H9 (cell line): ENCODE measurements at regions not wholly inside any gene's neighbourhood (a gene's known extent, or its start where the extent isn't known, plus 50 kb on each side); places are given as distances from the start of the nearest gene placed in this dataset.

Source experiments
- DNase-seq: peaks from one replicate; pipeline ENCODE4 v3.0.0-alpha.2; 2017
- H2AFZ ChIP-seq: one replicate; pipeline ENCODE4 v1.6.1; 2013; ENCODE audit warnings: mild to moderate bottlenecking, low read length, control low read depth, moderate library complexity
- H2AK5ac ChIP-seq: 2 replicates; pipeline ENCODE4 v1.6.1; 2013; ENCODE audit warnings: low read length, control low read depth, mixed read lengths; ENCODE audit not compliant: insufficient read length
- H2BK120ac ChIP-seq: one replicate; pipeline ENCODE4 v1.6.1; 2013; ENCODE audit warnings: low read depth, mild to moderate bottlenecking, low read length, control low read depth, inconsistent platforms; ENCODE audit not compliant: poor library complexity, severe bottlenecking
- H2BK12ac ChIP-seq: 2 replicates; pipeline ENCODE4 v1.6.1; 2013; ENCODE audit warnings: low read length, control low read depth, mixed read lengths, low read depth; ENCODE audit not compliant: insufficient read length
- H2BK15ac ChIP-seq: 2 replicates; pipeline ENCODE4 v1.6.1; 2013; ENCODE audit warnings: low read depth, low read length, control low read depth
- H2BK20ac ChIP-seq: one replicate; pipeline ENCODE4 v1.6.1; 2013; ENCODE audit warnings: low read depth, mild to moderate bottlenecking, low read length, control low read depth, inconsistent platforms; ENCODE audit not compliant: poor library complexity, severe bottlenecking
- H2BK5ac ChIP-seq: 2 replicates; pipeline ENCODE4 v1.6.1; 2013; ENCODE audit warnings: low read length, control low read depth, mixed read lengths; ENCODE audit not compliant: insufficient read length
- H3K14ac ChIP-seq: 2 replicates; pipeline ENCODE4 v1.6.1; 2013; ENCODE audit warnings: low read length, control low read depth; ENCODE audit not compliant: insufficient read depth
- H3K18ac ChIP-seq: 2 replicates; pipeline ENCODE4 v1.6.1; 2013; ENCODE audit warnings: low read depth, mild to moderate bottlenecking, mixed read lengths, low read length, control low read depth; ENCODE audit not compliant: insufficient read length
- H3K23ac ChIP-seq: 2 replicates; pipeline ENCODE4 v1.6.1; 2013; ENCODE audit warnings: low read length, control low read depth, mixed read lengths, low read depth; ENCODE audit not compliant: insufficient read length
- H3K23me2 ChIP-seq: 2 replicates; pipeline ENCODE4 v1.6.1; 2013; ENCODE audit warnings: low read depth, mild to moderate bottlenecking, mixed read lengths, low read length, control low read depth; ENCODE audit not compliant: insufficient read length, poor library complexity, severe bottlenecking
- H3K27ac ChIP-seq: 2 replicates; pipeline ENCODE4 v1.5.1; 2013; ENCODE audit warnings: low read length, control low read depth, mixed read lengths, low read depth; ENCODE audit not compliant: insufficient read length
- H3K27me3 ChIP-seq: 2 replicates; pipeline ENCODE4 v1.6.1; 2013; ENCODE audit warnings: low read length, control low read depth, inconsistent platforms; ENCODE audit not compliant: insufficient read depth
- H3K4ac ChIP-seq: 2 replicates; pipeline ENCODE4 v1.6.1; 2013; ENCODE audit warnings: low read depth, mild to moderate bottlenecking, control low read depth, inconsistent platforms, low read length, moderate library complexity
- H3K4me1 ChIP-seq: 2 replicates; pipeline ENCODE4 v1.6.1; 2013; ENCODE audit warnings: low read length, control low read depth, inconsistent platforms; ENCODE audit not compliant: insufficient read depth
- H3K4me2 ChIP-seq: 2 replicates; pipeline ENCODE4 v1.6.1; 2013; ENCODE audit warnings: low read length, control low read depth, mixed read lengths; ENCODE audit not compliant: insufficient read length, insufficient read depth
- H3K56ac ChIP-seq: 2 replicates; pipeline ENCODE4 v1.6.1; 2013; ENCODE audit warnings: low read depth, mild to moderate bottlenecking, mixed read lengths, low read length, control low read depth; ENCODE audit not compliant: insufficient read length
- H3K79me1 ChIP-seq: 2 replicates; pipeline ENCODE4 v1.6.1; 2013; ENCODE audit warnings: low read depth, mild to moderate bottlenecking, moderate library complexity, low read length, control low read depth, inconsistent platforms; ENCODE audit not compliant: insufficient read depth, poor library complexity, severe bottlenecking
- H3K79me2 ChIP-seq: 2 replicates; pipeline ENCODE4 v1.6.1; 2013; ENCODE audit warnings: low read length, control low read depth, inconsistent platforms; ENCODE audit not compliant: insufficient read depth
- H3K9ac ChIP-seq: 2 replicates; pipeline ENCODE4 v1.6.1; 2013; ENCODE audit warnings: low read length, control low read depth, mixed read lengths; ENCODE audit not compliant: insufficient read length; ENCODE audit errors: extremely low read depth
- H3K9me3 ChIP-seq: one replicate; pipeline ENCODE4 v1.6.1; 2013; ENCODE audit warnings: low read depth, low read length, inconsistent platforms; ENCODE audit not compliant: control insufficient read depth
- H3T11ph ChIP-seq: one replicate; pipeline ENCODE4 v1.6.1; 2013; ENCODE audit warnings: mild to moderate bottlenecking, low read length, control low read depth, inconsistent platforms
- H4K20me1 ChIP-seq: one replicate; pipeline ENCODE4 v1.6.1; 2013; ENCODE audit not compliant: control insufficient read depth, insufficient read length, insufficient read depth
- H4K5ac ChIP-seq: 2 replicates; pipeline ENCODE4 v1.6.1; 2013; ENCODE audit warnings: low read depth, mild to moderate bottlenecking, mixed read lengths, low read length, control low read depth; ENCODE audit not compliant: insufficient read length
- H4K8ac ChIP-seq: replicated peaks from 2 replicates; pipeline ENCODE4 v1.6.1; 2013; ENCODE audit warnings: low read length, control low read depth, mixed read lengths, low read depth; ENCODE audit not compliant: insufficient read length
- H4K91ac ChIP-seq: 2 replicates; pipeline ENCODE4 v1.6.1; 2013; ENCODE audit warnings: low read depth, mild to moderate bottlenecking, moderate library complexity, mixed read lengths, low read length, control low read depth; ENCODE audit not compliant: insufficient read length
- H3K27ac Mint-ChIP-seq, 3 experiments: 2 replicates in 2 of 3; 3 replicates in 1 of 3; pipeline ENCODE4 v1.8.0; 2020 to 2021; ENCODE audit warnings: mixed read lengths in 3 of 3, mild to moderate bottlenecking in 1 of 3, moderate library complexity in 1 of 3
- H3K27me3 Mint-ChIP-seq: 2 replicates; pipeline ENCODE4 v1.8.0; 2021; ENCODE audit warnings: low read depth, mild to moderate bottlenecking, moderate library complexity, mixed read lengths
- H3K36me3 Mint-ChIP-seq, 3 experiments: 2 replicates in 2 of 3; 3 replicates in 1 of 3; pipeline ENCODE4 v1.8.0; 2020 to 2021; ENCODE audit warnings: low read depth in 3 of 3, mixed read lengths in 3 of 3; ENCODE audit not compliant: insufficient read depth in 1 of 3
- H3K4me1 Mint-ChIP-seq, 2 experiments: 2 replicates each; pipeline ENCODE4 v1.8.0; 2020; ENCODE audit warnings: mixed read lengths in 2 of 2
- H3K4me3 Mint-ChIP-seq, 2 experiments: 2 replicates in 1 of 2; 3 replicates in 1 of 2; pipeline ENCODE4 v1.8.0; 2020 to 2021; ENCODE audit warnings: mild to moderate bottlenecking in 2 of 2, mixed read lengths in 2 of 2, moderate library complexity in 1 of 2
- H3K9me3 Mint-ChIP-seq, 2 experiments: 2 replicates in 1 of 2; 3 replicates in 1 of 2; pipeline ENCODE4 v1.8.0; 2020; ENCODE audit warnings: mild to moderate bottlenecking in 2 of 2, mixed read lengths in 2 of 2, moderate library complexity in 1 of 2
- WGBS: extraction: QIAGEN DNeasy Blood & Tissue Kit; methylation state at CpG from one replicate; pipeline ENCODE4 v1.1.7; 2013; ENCODE audit warnings: missing lambda C conversion rate, low lambda C conversion rate, mixed read lengths; ENCODE audit not compliant: insufficient read length; ENCODE audit errors: extremely low coverage; 5-methylcytosine and 5-hydroxymethylcytosine counted together
- TF ChIP-seq, protein P1 (sequence below): fragments of 200-600 bp; sonication (generic); conservative IDR thresholded peaks from 3 replicates; pipeline ENCODE4 v1.8.0; 2021; ENCODE audit warnings: antibody characterized with exemption, mild to moderate bottlenecking

- Histone ChIP-seq H3T11ph (no peak overlapping the region), H3K4ac (no peak overlapping the region), H3K27me3 (no peaks in the 10 kb centered on the region), H2AFZ (no peak overlapping the region), H3K23me2 (no peaks in the 10 kb centered on the region), H2BK15ac (no peak overlapping the region), H2BK5ac (no peak overlapping the region), H3K4me1 (peaks cover 13% of the 10 kb centered on the region), H3K56ac (no peak overlapping the region), H3K9me3 (no peaks in the 10 kb centered on the region), H4K5ac (no peak overlapping the region), H3K14ac (no peak overlapping the region), H2BK20ac (no peak overlapping the region), H2BK12ac (no peak overlapping the region), H4K91ac (no peak overlapping the region), H3K9ac (no peak overlapping the region), H3K27ac (no peak overlapping the region), H3K79me2 (no peaks in the 10 kb centered on the region), H3K18ac (no peak overlapping the region), H4K20me1 (no peaks in the 10 kb centered on the region), H4K8ac (no peak overlapping the region), H3K23ac (no peak overlapping the region), H3K79me1 (no peaks in the 10 kb centered on the region), H2BK120ac (no peak overlapping the region), H2AK5ac (no peak overlapping the region), H3K4me2 (no peak overlapping the region)
- Mint-ChIP-seq H3K4me1 (peaks cover 31 to 39% of the 10 kb centered on the region in 2 experiments), H3K36me3 (peaks cover 13 to 15% (median 15%) of the 10 kb centered on the region in 3 experiments; a peak in 6 of 7 replicates), H3K9me3 (peaks cover 10 to 21% of the 10 kb centered on the region in 2 experiments), H3K27me3 (peaks cover 33% of the 10 kb centered on the region), H3K4me3 (no peak overlapping the region), H3K27ac (no peak overlapping the region)
- WGBS = no CpG with 5 or more reads among the region's 5 CpGs
- no peak for DNase-seq
- TF ChIP-seq, protein P1, sequence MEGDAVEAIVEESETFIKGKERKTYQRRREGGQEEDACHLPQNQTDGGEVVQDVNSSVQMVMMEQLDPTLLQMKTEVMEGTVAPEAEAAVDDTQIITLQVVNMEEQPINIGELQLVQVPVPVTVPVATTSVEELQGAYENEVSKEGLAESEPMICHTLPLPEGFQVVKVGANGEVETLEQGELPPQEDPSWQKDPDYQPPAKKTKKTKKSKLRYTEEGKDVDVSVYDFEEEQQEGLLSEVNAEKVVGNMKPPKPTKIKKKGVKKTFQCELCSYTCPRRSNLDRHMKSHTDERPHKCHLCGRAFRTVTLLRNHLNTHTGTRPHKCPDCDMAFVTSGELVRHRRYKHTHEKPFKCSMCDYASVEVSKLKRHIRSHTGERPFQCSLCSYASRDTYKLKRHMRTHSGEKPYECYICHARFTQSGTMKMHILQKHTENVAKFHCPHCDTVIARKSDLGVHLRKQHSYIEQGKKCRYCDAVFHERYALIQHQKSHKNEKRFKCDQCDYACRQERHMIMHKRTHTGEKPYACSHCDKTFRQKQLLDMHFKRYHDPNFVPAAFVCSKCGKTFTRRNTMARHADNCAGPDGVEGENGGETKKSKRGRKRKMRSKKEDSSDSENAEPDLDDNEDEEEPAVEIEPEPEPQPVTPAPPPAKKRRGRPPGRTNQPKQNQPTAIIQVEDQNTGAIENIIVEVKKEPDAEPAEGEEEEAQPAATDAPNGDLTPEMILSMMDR = no peak
Measured at GRCh38 chr4:3848323-3848722, 82.1 kb downstream of the ADRA2C start.
